IPS-NIHi7 (cell line): ENCODE measurements at regions not wholly inside any gene's neighbourhood (a gene's known extent, or its start where the extent isn't known, plus 50 kb on each side); places are given as distances from the start of the nearest gene placed in this dataset.

Experiments
- DNase-seq: peaks from one replicate; pipeline ENCODE4 v3.0.0; 2012; ENCODE audit warnings: mixed read lengths; ENCODE audit errors: extremely low spot score

DNA sequence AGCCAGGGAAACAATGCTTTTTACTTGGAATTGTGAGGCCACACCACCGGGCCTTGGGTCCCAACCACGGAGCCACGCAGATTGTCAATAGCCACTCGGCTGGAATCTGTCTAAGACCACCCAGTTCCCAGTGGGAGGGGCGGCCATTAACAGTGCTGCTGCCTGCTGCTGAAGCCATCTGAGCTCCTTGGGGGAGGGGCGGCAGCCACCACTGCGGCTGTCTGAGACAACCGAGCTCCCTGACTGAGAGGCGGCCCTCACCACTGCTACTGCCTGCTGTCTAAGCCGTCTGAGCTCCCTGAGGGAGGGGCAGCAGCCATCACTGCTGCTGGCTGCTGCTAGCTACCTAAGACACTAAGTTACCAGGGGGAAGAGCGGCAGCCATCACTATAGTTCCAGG lies 64.3 kb downstream of the DMRTA2 start:
- DNase-seq: peak; percentile 32

DNA sequence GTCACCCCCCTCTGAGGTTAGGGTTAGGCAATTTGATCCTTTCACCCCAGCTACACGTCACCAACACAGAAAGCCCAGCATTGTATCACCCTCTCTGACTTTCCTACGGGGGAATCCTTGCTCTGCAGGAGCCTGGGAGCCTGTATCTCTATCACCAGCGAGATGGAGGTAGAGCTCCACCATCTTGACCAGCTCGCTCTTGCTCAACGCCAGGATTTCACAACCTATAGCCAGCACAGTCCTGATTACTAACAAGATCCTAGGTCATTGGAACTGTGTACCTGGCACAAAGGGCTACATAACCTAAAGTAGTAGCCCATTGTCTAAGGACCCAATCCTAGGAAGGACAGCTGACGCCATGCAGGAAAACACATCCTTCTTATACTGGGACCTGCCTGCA lies 66.1 kb downstream of the DMRTA2 start:
- no peak for DNase-seq

GRCh38 chr1:50354813-50355212 lies 68.4 kb downstream of the DMRTA2 start:
- DNase-seq: no peak

DNA sequence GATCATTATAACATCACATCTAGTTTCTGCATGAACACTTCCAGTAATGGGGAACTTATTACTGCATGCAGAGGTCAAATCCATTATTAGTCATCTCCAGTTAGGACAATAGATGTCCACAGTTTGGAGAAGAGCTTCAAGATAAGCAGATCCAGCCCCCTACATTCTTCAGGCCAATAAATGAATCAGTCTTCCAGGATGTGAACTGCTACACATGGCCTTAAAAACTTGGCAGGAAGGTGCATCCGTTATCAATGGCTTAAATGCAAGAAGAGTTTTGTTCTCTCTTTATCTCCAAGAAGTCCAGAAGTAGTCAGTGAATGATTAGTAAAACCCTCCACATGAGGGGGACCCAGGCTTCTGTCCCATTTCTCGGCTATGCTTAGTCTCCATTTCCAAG lies 70.8 kb downstream of the DMRTA2 start:
- DNase-seq: no peak

GRCh38 chr1:50350868-50351267 lies 72.4 kb downstream of the DMRTA2 start:
- DNase-seq: no peak

DNA sequence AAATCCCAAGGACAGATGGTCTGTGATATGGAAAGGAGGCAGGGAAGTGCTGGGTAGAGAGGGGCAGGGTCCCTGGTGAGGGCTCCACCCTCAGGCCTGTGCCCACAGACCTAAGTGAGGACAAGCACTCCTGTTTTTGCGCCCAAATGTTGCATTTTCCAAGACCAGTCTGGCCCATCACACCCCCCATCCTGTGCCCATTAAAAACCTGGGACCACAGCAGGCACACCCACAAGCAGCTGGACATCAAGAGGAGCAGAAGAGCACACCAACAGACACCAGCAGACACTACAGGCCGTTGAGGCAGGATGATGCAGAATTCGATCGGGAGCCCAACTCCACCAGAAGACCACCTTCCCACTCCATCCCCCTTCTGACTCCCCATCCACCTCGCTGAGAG lies 72.8 kb downstream of the DMRTA2 start:
- DNase-seq: no peak

GRCh38 chr1:50349242-50349565 lies 74.0 kb downstream of the DMRTA2 start:
- no peak for DNase-seq

GRCh38 chr1:50348449-50349241 lies 74.6 kb downstream of the DMRTA2 start:
- peak; percentile 85 for DNase-seq

DNA sequence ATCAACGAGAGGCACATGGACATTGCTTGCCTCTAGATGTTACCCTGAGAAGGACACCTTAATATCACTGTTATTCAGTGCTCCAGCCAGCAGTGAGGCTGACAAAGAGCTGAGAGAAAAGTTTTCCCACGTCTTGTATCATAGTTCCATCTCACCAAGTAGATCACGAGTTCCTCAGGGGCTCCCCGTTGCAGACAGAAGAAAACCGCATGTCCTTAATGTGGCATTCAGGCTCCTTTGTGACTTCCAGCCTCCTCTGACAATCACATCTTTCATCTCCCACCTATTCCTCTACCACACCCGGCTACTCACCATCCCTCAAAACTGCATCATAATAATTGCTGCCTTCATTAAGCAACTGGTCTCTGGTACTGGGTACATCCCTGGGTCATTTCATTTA lies 75.3 kb downstream of the DMRTA2 start:
- no peak for DNase-seq

DNA sequence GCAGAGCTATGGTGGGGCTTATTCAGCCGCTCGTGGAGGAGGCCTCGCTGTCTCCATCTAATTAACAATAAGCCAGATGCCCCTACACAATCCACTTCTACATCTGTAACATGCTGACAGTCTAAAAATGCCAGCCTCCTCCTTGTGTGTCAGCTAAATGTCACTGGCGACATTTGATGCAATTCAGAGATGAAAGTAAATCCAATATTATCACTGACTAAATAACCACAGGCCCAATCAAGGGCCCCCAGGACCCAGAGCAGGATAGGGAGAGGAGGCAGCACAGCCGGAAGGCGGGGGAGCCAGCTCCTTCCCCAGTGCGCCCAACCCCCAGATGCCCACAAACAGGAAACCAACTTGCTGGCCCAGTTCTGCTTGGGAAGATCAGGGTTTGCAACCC lies 76.6 kb downstream of the DMRTA2 start:
- no peak for DNase-seq

DNA sequence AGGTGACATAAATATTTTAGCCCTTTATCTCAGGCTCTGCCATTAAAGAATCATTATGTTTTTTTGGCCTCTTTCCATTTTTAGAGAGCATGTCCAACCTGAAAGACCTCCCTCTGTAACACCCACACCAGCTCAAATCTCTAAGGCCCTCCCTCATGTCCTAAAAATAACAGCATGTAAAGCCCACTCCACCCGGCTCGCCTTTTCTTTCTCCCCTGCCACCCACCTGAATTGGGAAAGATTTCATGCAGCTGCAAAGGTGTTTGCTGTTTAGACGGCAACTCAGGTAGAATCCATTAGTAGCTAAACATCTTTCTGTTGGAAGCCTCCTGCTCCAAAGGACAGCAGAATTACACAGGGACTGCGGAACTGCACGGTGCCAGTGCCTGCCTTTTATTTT lies 79.9 kb downstream of the DMRTA2 start:
- no peak for DNase-seq

DNA sequence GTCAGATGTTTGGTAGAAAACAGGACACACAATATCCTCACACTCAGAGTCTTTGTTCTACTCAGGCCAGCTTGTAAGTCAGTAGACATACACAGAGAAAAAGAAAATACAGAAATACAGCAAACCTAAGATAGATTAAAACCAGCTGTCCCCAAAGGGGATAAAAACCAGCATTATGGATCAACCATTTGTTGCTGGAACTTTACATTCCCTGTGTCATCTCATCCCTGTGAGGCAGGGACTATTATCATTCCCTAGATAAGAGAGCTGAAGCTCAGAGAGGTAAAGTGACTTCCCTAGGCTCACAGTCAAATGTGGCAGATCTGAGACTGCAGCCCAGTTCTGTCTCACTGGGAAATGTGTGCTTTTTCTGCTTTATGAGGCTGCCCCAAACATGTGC lies 80.7 kb downstream of the DMRTA2 start:
- no peak for DNase-seq

GRCh38 chr1:50335036-50335435 lies 88.2 kb downstream of the DMRTA2 start:
- no peak for DNase-seq

DNA sequence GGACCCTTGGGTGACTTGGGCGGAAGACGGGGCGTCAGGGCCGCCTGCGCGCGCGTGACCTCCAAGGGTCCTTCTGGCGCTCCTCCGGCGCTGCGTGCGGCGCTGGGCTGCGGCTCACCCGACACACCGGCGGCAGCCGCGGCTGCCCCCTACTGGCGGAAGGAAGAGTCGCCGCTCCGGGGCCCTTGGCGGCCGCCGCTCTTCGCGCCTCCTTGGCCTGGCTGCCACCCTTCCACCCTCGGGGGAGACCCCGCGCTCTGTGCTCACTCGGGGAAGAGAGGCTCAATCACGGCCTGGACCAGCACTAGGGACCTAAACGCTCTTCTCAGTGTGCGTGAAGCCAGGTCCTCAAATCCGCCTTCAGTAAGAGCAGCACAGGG lies 89.7 kb downstream of the DMRTA2 start:
- peak; percentile 91 for DNase-seq

- DNase-seq: peak; percentile 90
Observed at GRCh38 chr1:50332941-50333594, 90.2 kb downstream of the DMRTA2 start.

- peak; percentile 25 for DNase-seq
Observed at GRCh38 chr1:50329332-50329932, 93.8 kb downstream of the DMRTA2 start.

GRCh38 chr1:50328552-50328951 lies 94.7 kb downstream of the DMRTA2 start:
- DNase-seq: no peak

- no peak for DNase-seq
Observed at GRCh38 chr1:50326026-50326425, 97.2 kb downstream of the DMRTA2 start.

GRCh38 chr1:50322579-50322978 lies 100.7 kb downstream of the DMRTA2 start:
- DNase-seq: no peak

GRCh38 chr1:50318428-50318827 lies 104.8 kb downstream of the DMRTA2 start:
- no peak for DNase-seq

- DNase-seq: peak; percentile 93
Observed at GRCh38 chr1:50308878-50309277, 114.4 kb downstream of the DMRTA2 start.

GRCh38 chr1:50305808-50306207 lies 117.4 kb downstream of the DMRTA2 start:
- no peak for DNase-seq

DNA sequence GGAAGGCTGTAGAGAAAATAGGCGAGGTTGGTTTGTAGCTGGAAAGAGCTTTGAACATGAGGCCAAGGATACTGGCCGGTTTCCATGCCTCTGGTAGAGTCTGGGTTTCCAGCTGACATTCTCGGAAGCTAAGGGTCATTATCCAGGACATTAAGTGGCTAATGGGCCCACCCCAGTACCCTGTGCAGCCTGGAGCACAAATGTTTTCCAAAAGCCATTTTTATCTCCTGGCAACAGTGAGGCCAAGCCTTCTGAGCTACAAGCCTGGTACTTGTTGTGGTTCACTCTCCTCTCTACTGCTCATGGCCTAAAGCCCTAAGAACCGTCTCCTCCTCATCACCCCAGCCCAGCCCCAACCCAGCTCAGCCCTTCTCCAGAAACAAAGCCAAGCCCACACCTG lies 122.9 kb downstream of the DMRTA2 start:
- no peak for DNase-seq
